GM06990 (cell line): ENCODE measurements at regions not wholly inside any gene's neighbourhood (a gene's known extent, or its start where the extent isn't known, plus 50 kb on each side); places are given as distances from the start of the nearest gene placed in this dataset.

Experiments used
- DNase-seq: peaks from one replicate; pipeline ENCODE4 v3.0.0-alpha.2; 2011; ENCODE audit not compliant: insufficient read length; ENCODE audit errors: extremely low read depth
- H3K27me3 ChIP-seq: replicated peaks from 2 replicates; pipeline ENCODE4 v1.6.0; 2011; ENCODE audit warnings: low read length; ENCODE audit not compliant: control insufficient read depth, insufficient read depth
- H3K36me3 ChIP-seq: 2 replicates; pipeline ENCODE4 v1.5.1; 2011; ENCODE audit warnings: low read length; ENCODE audit not compliant: control insufficient read depth, insufficient read depth
- H3K4me3 ChIP-seq: replicated peaks from 2 replicates; pipeline ENCODE4 v1.5.1; 2011; ENCODE audit warnings: low read depth, mild to moderate bottlenecking, control low read depth, low read length
- TF ChIP-seq, protein P1 (sequence below): IDR thresholded peaks from 2 replicates; pipeline ENCODE4 v1.5.1; 2011; ENCODE audit warnings: low read length, control low read depth, mild to moderate bottlenecking, inconsistent platforms; ENCODE audit not compliant: insufficient read depth, poor library complexity, severe bottlenecking

DNA sequence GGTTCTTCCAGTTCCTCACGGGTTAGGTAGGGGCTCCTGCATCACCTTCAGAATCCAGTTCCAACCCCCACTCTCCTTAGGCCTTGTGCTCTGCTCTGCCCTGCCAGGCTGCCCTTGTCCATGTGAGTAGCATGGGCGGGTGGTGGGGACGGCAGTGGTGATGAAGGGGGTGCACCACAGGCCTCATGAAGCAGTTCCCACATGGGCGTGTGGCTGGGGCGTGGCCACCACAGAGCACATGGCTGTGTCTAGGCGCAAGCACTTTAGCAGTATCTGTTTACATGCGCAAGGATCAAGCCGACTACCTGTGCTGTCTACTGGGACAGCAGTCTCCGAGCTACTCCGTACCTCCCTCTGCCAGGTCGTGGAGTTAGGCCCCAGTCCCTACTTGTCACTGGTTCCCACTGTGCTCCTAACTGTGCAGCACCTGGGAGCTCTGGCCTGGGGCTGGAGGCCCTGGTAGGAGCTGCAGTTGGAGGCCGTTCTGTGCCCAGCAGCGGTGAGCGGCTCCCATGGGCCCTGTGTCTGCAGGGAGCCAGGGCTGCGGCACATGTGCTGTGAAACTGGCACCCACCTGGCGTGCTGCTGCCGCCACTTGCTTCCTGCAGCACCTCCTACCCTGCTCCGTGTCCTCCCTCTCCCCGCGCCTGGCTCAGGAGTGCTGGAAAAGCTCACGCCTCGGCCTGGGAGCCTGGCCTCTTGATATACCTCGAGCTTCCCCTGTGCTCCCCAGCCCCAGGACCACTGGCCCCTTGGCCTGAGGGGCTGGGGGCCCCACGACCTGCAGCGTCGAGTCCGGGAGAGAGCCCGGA, 53.5 kb downstream of the PLXNA1 start:
- no peaks in the 10 kb centered on the region; the same call in 1 of the 2 replicates for H3K27me3 ChIP-seq
- TF ChIP-seq, protein P1, sequence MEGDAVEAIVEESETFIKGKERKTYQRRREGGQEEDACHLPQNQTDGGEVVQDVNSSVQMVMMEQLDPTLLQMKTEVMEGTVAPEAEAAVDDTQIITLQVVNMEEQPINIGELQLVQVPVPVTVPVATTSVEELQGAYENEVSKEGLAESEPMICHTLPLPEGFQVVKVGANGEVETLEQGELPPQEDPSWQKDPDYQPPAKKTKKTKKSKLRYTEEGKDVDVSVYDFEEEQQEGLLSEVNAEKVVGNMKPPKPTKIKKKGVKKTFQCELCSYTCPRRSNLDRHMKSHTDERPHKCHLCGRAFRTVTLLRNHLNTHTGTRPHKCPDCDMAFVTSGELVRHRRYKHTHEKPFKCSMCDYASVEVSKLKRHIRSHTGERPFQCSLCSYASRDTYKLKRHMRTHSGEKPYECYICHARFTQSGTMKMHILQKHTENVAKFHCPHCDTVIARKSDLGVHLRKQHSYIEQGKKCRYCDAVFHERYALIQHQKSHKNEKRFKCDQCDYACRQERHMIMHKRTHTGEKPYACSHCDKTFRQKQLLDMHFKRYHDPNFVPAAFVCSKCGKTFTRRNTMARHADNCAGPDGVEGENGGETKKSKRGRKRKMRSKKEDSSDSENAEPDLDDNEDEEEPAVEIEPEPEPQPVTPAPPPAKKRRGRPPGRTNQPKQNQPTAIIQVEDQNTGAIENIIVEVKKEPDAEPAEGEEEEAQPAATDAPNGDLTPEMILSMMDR = no peak
- peaks cover 2% of the 10 kb centered on the region for H3K36me3 ChIP-seq
- DNase-seq = no peak
- H3K4me3 ChIP-seq = no peak overlapping the region

DNA sequence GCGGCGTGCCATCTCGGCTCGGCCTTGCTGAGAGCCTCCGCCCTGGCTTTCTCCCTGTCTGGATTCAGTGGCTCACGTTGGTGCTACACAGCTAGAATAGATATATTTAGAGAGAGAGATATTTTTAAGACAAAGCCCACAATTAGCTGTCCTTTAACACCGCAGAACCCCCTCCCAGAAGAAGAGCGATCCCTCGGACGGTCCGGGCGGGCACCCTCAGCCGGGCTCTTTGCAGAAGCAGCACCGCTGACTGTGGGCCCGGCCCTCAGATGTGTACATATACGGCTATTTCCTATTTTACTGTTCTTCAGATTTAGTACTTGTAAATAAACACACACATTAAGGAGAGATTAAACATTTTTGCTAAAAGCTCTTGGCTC, 54.1 kb downstream of the PLXNA1 start:
- no peak for DNase-seq
- Histone ChIP-seq H3K36me3 (peaks cover 2% of the 10 kb centered on the region), H3K27me3 (no peaks in the 10 kb centered on the region; the same call in 1 of the 2 replicates), H3K4me3 (no peak overlapping the region)
- TF ChIP-seq, protein P1 = no peak

DNA sequence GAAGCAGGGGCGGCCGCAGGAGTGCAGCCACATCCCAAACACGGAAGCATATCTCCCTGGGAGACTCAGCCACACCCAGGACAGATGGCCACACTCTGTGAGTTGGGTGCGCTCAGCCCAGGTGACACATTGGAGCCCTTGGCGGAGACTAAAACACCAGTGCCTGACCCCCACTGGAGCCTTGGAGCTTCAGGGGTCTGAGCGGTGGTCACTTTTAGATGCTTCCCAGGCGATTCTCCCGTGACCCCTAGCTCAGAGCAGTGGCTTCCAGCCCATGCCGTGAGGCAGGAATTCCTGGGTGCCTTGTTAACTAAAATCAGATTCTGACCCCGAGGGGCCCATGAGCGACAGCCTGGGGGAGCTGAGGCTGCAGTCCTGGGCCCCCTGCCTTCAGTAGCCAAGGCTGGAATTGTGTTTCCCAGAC, 54.5 kb downstream of the PLXNA1 start:
- no peak overlapping the region for H3K4me3 ChIP-seq
- DNase-seq = no peak
- TF ChIP-seq, protein P1 = no peak
- H3K36me3 ChIP-seq = peaks cover 2% of the 10 kb centered on the region
- no peaks in the 10 kb centered on the region; the same call in 1 of the 2 replicates for H3K27me3 ChIP-seq

DNA sequence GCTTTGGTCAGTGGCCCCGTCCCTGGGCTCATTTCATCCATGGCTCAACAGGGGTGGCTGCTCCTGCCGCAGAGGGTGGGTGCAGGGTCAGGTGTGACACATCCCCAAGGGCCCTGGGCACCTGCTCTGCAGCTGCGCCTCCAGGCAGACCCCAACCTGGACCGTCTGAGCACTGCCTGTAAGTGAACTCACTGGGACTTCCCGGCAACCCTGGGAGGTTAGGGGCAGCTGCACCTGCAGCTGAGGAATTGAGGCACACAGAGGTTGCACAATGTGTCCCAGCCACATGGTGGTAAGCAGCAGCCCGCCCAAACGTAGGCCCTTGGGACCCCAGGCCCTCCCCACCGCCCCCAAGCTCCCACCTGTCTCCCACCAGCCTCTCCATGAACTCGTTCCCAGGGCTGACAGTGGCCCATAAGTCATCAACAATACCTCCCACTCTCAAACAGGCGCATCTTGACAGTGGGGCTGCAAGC, 55.1 kb downstream of the PLXNA1 start:
- H3K36me3 ChIP-seq = no peaks in the 10 kb centered on the region; the same call in 1 of the 2 replicates
- DNase-seq = no peak
- no peaks in the 10 kb centered on the region; the same call in 1 of the 2 replicates for H3K27me3 ChIP-seq
- H3K4me3 ChIP-seq = no peak overlapping the region
- TF ChIP-seq, protein P1 = no peak

DNA sequence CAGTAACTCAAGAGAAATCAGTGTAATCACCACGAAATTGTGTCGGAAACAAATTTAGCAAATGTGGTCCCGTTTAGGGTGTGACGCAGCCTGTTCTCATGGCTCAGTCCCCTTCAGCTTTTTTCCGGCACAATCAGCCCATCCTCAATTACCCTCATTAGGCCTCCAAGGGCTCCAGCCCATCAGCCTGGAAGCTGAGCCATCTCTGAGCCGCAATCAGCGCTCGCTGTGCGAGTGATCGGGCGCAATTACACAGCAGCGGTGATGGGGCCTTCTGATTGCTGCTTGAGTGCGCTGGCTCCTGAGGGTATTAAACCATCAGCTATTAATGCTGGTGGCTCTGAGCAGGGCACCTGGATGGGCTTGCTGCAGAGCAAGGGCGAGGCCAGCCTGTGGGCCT, 55.6 kb downstream of the PLXNA1 start:
- Histone ChIP-seq H3K27me3 (no peaks in the 10 kb centered on the region; the same call in 1 of the 2 replicates), H3K4me3 (no peak overlapping the region), H3K36me3 (no peaks in the 10 kb centered on the region; the same call in 1 of the 2 replicates)
- TF ChIP-seq, protein P1 = no peak
- DNase-seq = no peak
